ENCODE measurements at regions not wholly inside any gene's neighbourhood (a gene's known extent, or its start where the extent isn't known, plus 50 kb on each side); places are given as distances from the start of the nearest gene placed in this dataset.
"Not testable (repeated sequence)": the region's sequence is repeated elsewhere in the genome, so short reads cannot be mapped to it uniquely, and the experiment has no call there.

GRCh38 chr1:146308892-146309291, 80.1 kb upstream of the NOTCH2NLA start:
- H3K9me3 ChIP-seq (ENCODE audit: control insufficient read depth, low read length); H3K36me3 ChIP-seq (ENCODE audit: control insufficient read depth, insufficient read depth, low read length); H3K4me1 ChIP-seq (ENCODE audit: control insufficient read depth, insufficient read depth, low read length); H3K27me3 ChIP-seq (ENCODE audit: control insufficient read depth, insufficient read depth, low read length, poor library complexity, severe bottlenecking); H3K4me3 ChIP-seq (ENCODE audit: insufficient read depth, low read depth, low read length); H3K27ac ChIP-seq (ENCODE audit: insufficient read depth, low read depth, low read length, poor library complexity, severe bottlenecking): not testable (repeated sequence)
- WGBS, 2 experiments, result no CpG with 5 or more reads among the region's 1 CpG

- H3K4me3 ChIP-seq (ENCODE audit: insufficient read depth, low read depth, low read length); H3K27ac ChIP-seq (ENCODE audit: insufficient read depth, low read depth, low read length, poor library complexity, severe bottlenecking): not testable (repeated sequence)
- WGBS, 2 experiments, result 71 to 75% methylated on average over 3 of the region's 5 CpGs
Observed at GRCh38 chr1:146308152-146308551, 79.3 kb upstream of the NOTCH2NLA start.

GRCh38 chr1:146307632-146308031, 78.8 kb upstream of the NOTCH2NLA start:
- H3K36me3 ChIP-seq (ENCODE audit: control insufficient read depth, insufficient read depth, low read length), result not testable (repeated sequence)
- whole genome bisulfite sequencing, 2 experiments, result no CpG with 5 or more reads among the region's 5 CpGs

More at GRCh38 chr1:146308152-146308551, 79.3 kb upstream of the NOTCH2NLA start:
- H3K36me3 ChIP-seq (ENCODE audit: control insufficient read depth, insufficient read depth, low read length); H3K27me3 ChIP-seq (ENCODE audit: control insufficient read depth, insufficient read depth, low read length, poor library complexity, severe bottlenecking); H3K9me3 ChIP-seq (ENCODE audit: control insufficient read depth, low read length); H3K4me1 ChIP-seq (ENCODE audit: control insufficient read depth, insufficient read depth, low read length): not testable (repeated sequence)

DNA sequence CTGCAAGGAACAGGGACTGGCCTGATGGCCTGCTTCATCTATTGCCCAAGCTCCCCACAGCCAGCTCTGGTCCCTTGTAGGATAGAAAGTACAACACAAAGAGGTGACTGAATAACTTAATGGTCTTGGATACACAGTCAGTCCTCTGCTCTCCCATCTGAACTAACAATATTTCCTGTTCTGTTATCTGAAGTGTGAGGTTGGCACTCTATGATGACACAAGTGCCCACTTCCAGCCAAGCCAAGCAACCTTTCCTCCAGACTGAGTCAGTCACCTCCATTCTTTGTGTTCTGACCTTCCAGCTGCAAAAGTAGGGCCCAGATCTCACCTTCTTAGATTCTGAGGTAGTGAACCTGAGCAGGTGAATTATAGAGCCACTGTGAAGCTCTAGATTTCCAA, 77.8 kb upstream of the NOTCH2NLA start:
- H3K4me3 ChIP-seq (ENCODE audit: insufficient read depth, low read depth, low read length); H3K36me3 ChIP-seq (ENCODE audit: control insufficient read depth, insufficient read depth, low read length); H3K9me3 ChIP-seq (ENCODE audit: control insufficient read depth, low read length); H3K27ac ChIP-seq (ENCODE audit: insufficient read depth, low read depth, low read length, poor library complexity, severe bottlenecking); H3K4me1 ChIP-seq (ENCODE audit: control insufficient read depth, insufficient read depth, low read length); H3K27me3 ChIP-seq (ENCODE audit: control insufficient read depth, insufficient read depth, low read length, poor library complexity, severe bottlenecking): not testable (repeated sequence)

More at GRCh38 chr1:146307632-146308031, 78.8 kb upstream of the NOTCH2NLA start:
- not testable (repeated sequence) for H3K9me3 ChIP-seq (ENCODE audit: control insufficient read depth, low read length); H3K27me3 ChIP-seq (ENCODE audit: control insufficient read depth, insufficient read depth, low read length, poor library complexity, severe bottlenecking); H3K27ac ChIP-seq (ENCODE audit: insufficient read depth, low read depth, low read length, poor library complexity, severe bottlenecking); H3K4me3 ChIP-seq (ENCODE audit: insufficient read depth, low read depth, low read length); H3K4me1 ChIP-seq (ENCODE audit: control insufficient read depth, insufficient read depth, low read length)

- H3K4me1 ChIP-seq (ENCODE audit: control insufficient read depth, insufficient read depth, low read length); H3K27me3 ChIP-seq (ENCODE audit: control insufficient read depth, insufficient read depth, low read length, poor library complexity, severe bottlenecking); H3K9me3 ChIP-seq (ENCODE audit: control insufficient read depth, low read length); H3K4me3 ChIP-seq (ENCODE audit: insufficient read depth, low read depth, low read length); H3K27ac ChIP-seq (ENCODE audit: insufficient read depth, low read depth, low read length, poor library complexity, severe bottlenecking); H3K36me3 ChIP-seq (ENCODE audit: control insufficient read depth, insufficient read depth, low read length): not testable (repeated sequence)
- WGBS, 2 experiments, result no CpG with 5 or more reads among the region's 2 CpGs
Observed at GRCh38 chr1:146305442-146305841, 76.6 kb upstream of the NOTCH2NLA start.

GRCh38 chr1:146298575-146298897, 69.7 kb upstream of the NOTCH2NLA start:
- H3K27me3 ChIP-seq (ENCODE audit: control insufficient read depth, insufficient read depth, low read length, poor library complexity, severe bottlenecking); H3K4me1 ChIP-seq (ENCODE audit: control insufficient read depth, insufficient read depth, low read length): not testable (repeated sequence)
- WGBS, 2 experiments, result no CpG with 5 or more reads among the region's 5 CpGs

GRCh38 chr1:146297781-146298574, 69.2 kb upstream of the NOTCH2NLA start:
- no CpG with 5 or more reads among the region's 68 CpGs for WGBS, 2 experiments
- not testable (repeated sequence) for H3K36me3 ChIP-seq (ENCODE audit: control insufficient read depth, insufficient read depth, low read length); H3K4me3 ChIP-seq (ENCODE audit: insufficient read depth, low read depth, low read length); H3K27ac ChIP-seq (ENCODE audit: insufficient read depth, low read depth, low read length, poor library complexity, severe bottlenecking); H3K4me1 ChIP-seq (ENCODE audit: control insufficient read depth, insufficient read depth, low read length); H3K9me3 ChIP-seq (ENCODE audit: control insufficient read depth, low read length); H3K27me3 ChIP-seq (ENCODE audit: control insufficient read depth, insufficient read depth, low read length, poor library complexity, severe bottlenecking)

More at GRCh38 chr1:146298575-146298897, 69.7 kb upstream of the NOTCH2NLA start:
- H3K27ac ChIP-seq (ENCODE audit: insufficient read depth, low read depth, low read length, poor library complexity, severe bottlenecking); H3K36me3 ChIP-seq (ENCODE audit: control insufficient read depth, insufficient read depth, low read length); H3K9me3 ChIP-seq (ENCODE audit: control insufficient read depth, low read length); H3K4me3 ChIP-seq (ENCODE audit: insufficient read depth, low read depth, low read length): not testable (repeated sequence)

GRCh38 chr1:146292940-146293936, 64.4 kb upstream of the NOTCH2NLA start:
- not testable (repeated sequence) for H3K27me3 ChIP-seq (ENCODE audit: control insufficient read depth, insufficient read depth, low read length, poor library complexity, severe bottlenecking); H3K9me3 ChIP-seq (ENCODE audit: control insufficient read depth, low read length); H3K4me1 ChIP-seq (ENCODE audit: control insufficient read depth, insufficient read depth, low read length); H3K36me3 ChIP-seq (ENCODE audit: control insufficient read depth, insufficient read depth, low read length); H3K4me3 ChIP-seq (ENCODE audit: insufficient read depth, low read depth, low read length); H3K27ac ChIP-seq (ENCODE audit: insufficient read depth, low read depth, low read length, poor library complexity, severe bottlenecking)
- no CpG with 5 or more reads among the region's 9 CpGs for WGBS, 2 experiments

GRCh38 chr1:146292424-146292823, 63.6 kb upstream of the NOTCH2NLA start:
- H3K27me3 ChIP-seq (ENCODE audit: control insufficient read depth, insufficient read depth, low read length, poor library complexity, severe bottlenecking); H3K4me1 ChIP-seq (ENCODE audit: control insufficient read depth, insufficient read depth, low read length); H3K36me3 ChIP-seq (ENCODE audit: control insufficient read depth, insufficient read depth, low read length); H3K4me3 ChIP-seq (ENCODE audit: insufficient read depth, low read depth, low read length); H3K27ac ChIP-seq (ENCODE audit: insufficient read depth, low read depth, low read length, poor library complexity, severe bottlenecking); H3K9me3 ChIP-seq (ENCODE audit: control insufficient read depth, low read length): not testable (repeated sequence)
- no CpG with 5 or more reads among the region's 4 CpGs for WGBS, 2 experiments

DNA sequence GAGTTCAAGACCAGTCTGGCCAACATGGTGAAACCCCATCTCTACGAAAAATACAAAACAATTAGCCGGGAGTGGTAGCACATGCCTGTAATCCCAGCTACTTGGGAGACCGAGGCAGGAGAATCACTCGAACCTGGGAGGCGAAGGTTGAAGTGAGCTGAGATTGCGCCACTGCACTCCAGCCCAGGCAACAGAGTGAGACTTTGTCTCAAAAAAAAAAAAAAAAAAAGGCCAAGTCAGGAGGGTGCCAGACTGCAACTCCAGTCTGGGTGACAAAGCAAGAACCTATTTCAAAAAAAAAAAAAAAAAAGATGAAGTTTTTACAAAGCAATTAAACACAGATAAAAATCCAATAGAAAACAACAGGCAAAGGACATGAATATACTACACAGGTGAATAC, 59.1 kb upstream of the NOTCH2NLA start:
- WGBS, 2 experiments, result no CpG with 5 or more reads among the region's 6 CpGs
- not testable (repeated sequence) for H3K4me3 ChIP-seq (ENCODE audit: insufficient read depth, low read depth, low read length); H3K4me1 ChIP-seq (ENCODE audit: control insufficient read depth, insufficient read depth, low read length)

More for the DNA sequence above, 59.1 kb upstream of the NOTCH2NLA start:
- H3K27me3 ChIP-seq (ENCODE audit: control insufficient read depth, insufficient read depth, low read length, poor library complexity, severe bottlenecking); H3K27ac ChIP-seq (ENCODE audit: insufficient read depth, low read depth, low read length, poor library complexity, severe bottlenecking); H3K36me3 ChIP-seq (ENCODE audit: control insufficient read depth, insufficient read depth, low read length); H3K9me3 ChIP-seq (ENCODE audit: control insufficient read depth, low read length): not testable (repeated sequence)

Data from ectodermal cell (in vitro differentiated cells).